H1 (cell line): ENCODE measurements at regions not wholly inside any gene's neighbourhood (a gene's known extent, or its start where the extent isn't known, plus 50 kb on each side); places are given as distances from the start of the nearest gene placed in this dataset.

Source experiments
- CTCF ChIA-PET: fragments of 300-600 bp; sonication (Branson Sonifier 250); formaldehyde crosslinking; loops from one replicate; lab custom pipeline; 2021; ENCODE audit not compliant: partially characterized antibody; lab: Charles Lee
- POLR2A ChIA-PET: fragments of 300-600 bp; sonication (Branson Sonifier 250); formaldehyde crosslinking; loops from one replicate; lab custom pipeline; 2021; ENCODE audit warnings: inconsistent platforms; ENCODE audit not compliant: partially characterized antibody; lab: Charles Lee
- DNase-seq, 2 experiments: peaks; one replicate each; pipeline versions ENCODE4 v3.0.0 to v3.0.0-alpha.2; 2010 to 2022; ENCODE audit warnings: low spot score in 2 of 2, low read depth in 1 of 2, mixed read lengths in 1 of 2
- FAIRE-seq: peaks from 2 replicates; lab custom pipeline; 2011; peaks lifted over from hg19 to GRCh38; lab: Jason Lieb, UNC
- H2AFZ ChIP-seq: 2 replicates; pipeline ENCODE4 v1.8.1; 2012; ENCODE audit warnings: low read length, inconsistent platforms
- H2AK5ac ChIP-seq: 2 replicates; pipeline ENCODE4 v1.6.1; 2013; ENCODE audit warnings: low read depth, low read length
- H2BK120ac ChIP-seq: replicated peaks from 2 replicates; pipeline ENCODE3; 2013; ENCODE audit warnings: low read depth, low read length, inconsistent platforms
- H2BK12ac ChIP-seq: 2 replicates; pipeline ENCODE4 v1.6.1; 2013; ENCODE audit warnings: low read depth, low read length
- H2BK15ac ChIP-seq: 2 replicates; pipeline ENCODE4 v1.6.1; 2013; ENCODE audit warnings: low read length
- H2BK20ac ChIP-seq: 2 replicates; pipeline ENCODE4 v1.6.1; 2013; ENCODE audit warnings: low read length
- H2BK5ac ChIP-seq: 2 replicates; pipeline ENCODE4 v1.6.1; 2013; ENCODE audit warnings: low read depth, low read length
- H3K14ac ChIP-seq: 2 replicates; pipeline ENCODE4 v1.6.1; 2013; ENCODE audit warnings: inconsistent platforms; ENCODE audit not compliant: insufficient read length
- H3K18ac ChIP-seq: 2 replicates; pipeline ENCODE4 v1.6.1; 2013; ENCODE audit warnings: low read length; ENCODE audit errors: extremely low read depth
- H3K23ac ChIP-seq: 2 replicates; pipeline ENCODE4 v1.6.1; 2013; ENCODE audit warnings: inconsistent platforms; ENCODE audit not compliant: insufficient read length
- H3K23me2 ChIP-seq: 2 replicates; pipeline ENCODE4 v1.6.1; 2013; ENCODE audit warnings: low read depth, low read length
- H3K27ac ChIP-seq: 2 replicates; pipeline ENCODE4 v1.6.1; 2011; ENCODE audit warnings: low read depth, low read length, inconsistent platforms
- H3K27me3 ChIP-seq, 4 experiments: replicated peaks in 1 of 4; 1 replicate in 1 of 4; 2 replicates in 3 of 4; pipeline versions ENCODE4 v1.6.1 to v1.8.1; 2011 to 2013; ENCODE audit warnings: low read length in 3 of 4, mild to moderate bottlenecking in 3 of 4, inconsistent platforms in 2 of 4, mixed read lengths in 2 of 4, moderate library complexity in 1 of 4; ENCODE audit not compliant: control insufficient read depth in 3 of 4, insufficient read depth in 3 of 4; ENCODE audit errors: extremely low read depth in 1 of 4
- H3K36me3 ChIP-seq, 4 experiments: 2 replicates each; pipeline versions ENCODE4 v1.6.1 to v1.8.1; 2011 to 2013; ENCODE audit warnings: mild to moderate bottlenecking in 4 of 4, low read length in 3 of 4, moderate library complexity in 2 of 4, control low read depth in 1 of 4, inconsistent platforms in 1 of 4; ENCODE audit not compliant: insufficient read depth in 4 of 4, control insufficient read depth in 2 of 4
- H3K4ac ChIP-seq: replicated peaks from 2 replicates; pipeline ENCODE3; 2013; ENCODE audit warnings: low read length, low read depth, mixed read lengths, inconsistent platforms; ENCODE audit not compliant: insufficient read length
- H3K4me1 ChIP-seq, 4 experiments: replicated peaks in 1 of 4; 1 replicate in 1 of 4; 2 replicates in 3 of 4; pipeline versions ENCODE4 v1.6.1 to v1.8.1; 2011 to 2013; ENCODE audit warnings: low read length in 3 of 4, inconsistent platforms in 2 of 4, mixed read lengths in 1 of 4; ENCODE audit not compliant: insufficient read depth in 4 of 4, control insufficient read depth in 3 of 4
- H3K4me2 ChIP-seq, 2 experiments: 2 replicates each; pipeline versions ENCODE4 v1.6.1 to v1.8.1; 2011 to 2013; ENCODE audit warnings: low read depth in 2 of 2, low read length in 2 of 2, control low read depth in 1 of 2, inconsistent platforms in 1 of 2, mild to moderate bottlenecking in 1 of 2; ENCODE audit not compliant: insufficient read depth in 1 of 2
- H3K4me3 ChIP-seq, 4 experiments: fragments of 200-600, 300-600 bp in 1 of 4; sonication (generic), shearing (Covaris generic), sonication (Bioruptor Twin) in 1 of 4; 2 replicates each; pipeline versions ENCODE4 v1.5.1 to v1.8.1; 2011 to 2016; ENCODE audit warnings: low read length in 4 of 4, low read depth in 3 of 4, control low read depth in 2 of 4, inconsistent platforms in 2 of 4, mild to moderate bottlenecking in 2 of 4, mixed read lengths in 1 of 4, moderate library complexity in 1 of 4; ENCODE audit not compliant: insufficient read depth in 2 of 4; ENCODE audit errors: extremely low read depth in 1 of 4
- H3K56ac ChIP-seq: replicated peaks from 2 replicates; pipeline ENCODE3; 2013; ENCODE audit warnings: low read depth, mild to moderate bottlenecking, mixed read lengths, low read length, inconsistent platforms; ENCODE audit not compliant: insufficient read length
- H3K79me1 ChIP-seq: 2 replicates; pipeline ENCODE4 v1.6.1; 2013; ENCODE audit warnings: low read depth, low read length, control low read depth
- H3K79me2 ChIP-seq, 2 experiments: 2 replicates each; pipeline versions ENCODE4 v1.6.1 to v1.8.1; 2012 to 2013; ENCODE audit warnings: low read length in 2 of 2, mild to moderate bottlenecking in 2 of 2, inconsistent platforms in 1 of 2; ENCODE audit not compliant: insufficient read depth in 2 of 2, control insufficient read depth in 1 of 2
- H3K9ac ChIP-seq, 4 experiments: replicated peaks in 1 of 4; 1 replicate in 1 of 4; 2 replicates in 3 of 4; pipeline versions ENCODE4 v1.6.1 to v1.8.1; 2011 to 2013; ENCODE audit warnings: low read depth in 3 of 4, low read length in 3 of 4, control low read depth in 2 of 4, mild to moderate bottlenecking in 2 of 4, moderate library complexity in 2 of 4, inconsistent platforms in 1 of 4; ENCODE audit errors: extremely low read depth in 1 of 4
- H3K9me3 ChIP-seq, 2 experiments: 2 replicates each; pipeline versions ENCODE4 v1.6.1 to v1.8.1; 2012 to 2013; ENCODE audit warnings: mild to moderate bottlenecking in 2 of 2, moderate library complexity in 2 of 2, control low read depth in 1 of 2, inconsistent platforms in 1 of 2, low read depth in 1 of 2, low read length in 1 of 2, mixed read lengths in 1 of 2; ENCODE audit not compliant: insufficient read depth in 2 of 2
- H4K20me1 ChIP-seq, 2 experiments: replicated peaks in 1 of 2; 2 replicates each; pipeline versions ENCODE3 to v1.8.1; 2011 to 2013; ENCODE audit warnings: inconsistent platforms in 2 of 2, low read length in 2 of 2, mild to moderate bottlenecking in 1 of 2; ENCODE audit not compliant: insufficient read depth in 2 of 2, control insufficient read depth in 1 of 2
- H4K5ac ChIP-seq: 2 replicates; pipeline ENCODE4 v1.6.1; 2013; ENCODE audit warnings: low read length, low read depth, mixed read lengths, inconsistent platforms; ENCODE audit not compliant: insufficient read length
- H4K8ac ChIP-seq: 2 replicates; pipeline ENCODE4 v1.8.0; 2013; ENCODE audit warnings: mild to moderate bottlenecking, moderate library complexity, low read length, inconsistent platforms; ENCODE audit not compliant: insufficient read depth; ENCODE audit errors: extremely low read depth
- H4K91ac ChIP-seq: replicated peaks from 2 replicates; pipeline ENCODE3; 2013; ENCODE audit warnings: low read length, mixed read lengths, inconsistent platforms; ENCODE audit not compliant: insufficient read length
- BACH1 ChIP-seq: IDR thresholded peaks from 2 replicates; pipeline ENCODE4 v1.6.1; 2012; ENCODE audit warnings: low read length, improper control_type of control experiment
- BRCA1 ChIP-seq: IDR thresholded peaks from 2 replicates; pipeline ENCODE4 v1.6.1; 2012; ENCODE audit warnings: low read depth, low read length, improper control_type of control experiment
- CEBPB ChIP-seq: IDR thresholded peaks from 2 replicates; pipeline ENCODE4 v1.6.1; 2012; ENCODE audit warnings: low read depth, low read length
- EP300 ChIP-seq, 2 experiments: IDR thresholded peaks; 1 replicate in 1 of 2; 2 replicates in 1 of 2; pipeline ENCODE4 v1.6.1; 2011 to 2012; ENCODE audit warnings: low read depth in 2 of 2, low read length in 2 of 2, mild to moderate bottlenecking in 2 of 2, borderline replicate concordance in 1 of 2, inconsistent platforms in 1 of 2, moderate library complexity in 1 of 2
- KDM4A ChIP-seq: IDR thresholded peaks from one replicate; pipeline ENCODE4 v1.7.1; 2012; ENCODE audit warnings: low read depth, mild to moderate bottlenecking, moderate library complexity, low read length, inconsistent platforms; ENCODE audit not compliant: severe bottlenecking
- MAFK ChIP-seq: IDR thresholded peaks from 2 replicates; pipeline ENCODE4 v1.6.1; 2012; ENCODE audit warnings: low read depth, mild to moderate bottlenecking, improper control_type of control experiment, low read length
- NANOG ChIP-seq: IDR thresholded peaks from 2 replicates; pipeline ENCODE4 v1.6.1; 2011; ENCODE audit warnings: low read length, low read depth, mild to moderate bottlenecking, inconsistent platforms; ENCODE audit not compliant: insufficient read depth, poor library complexity, severe bottlenecking
- NRF1 ChIP-seq: IDR thresholded peaks from 2 replicates; pipeline ENCODE4 v1.6.1; 2011; ENCODE audit warnings: mild to moderate bottlenecking, low read depth, low read length, improper control_type of control experiment
- POLR2AphosphoS5 ChIP-seq: IDR thresholded peaks from 2 replicates; pipeline ENCODE4 v1.6.1; 2011; ENCODE audit warnings: low read depth, low read length
- RBBP5 ChIP-seq: IDR thresholded peaks from 2 replicates; pipeline ENCODE4 v1.7.1; 2012; ENCODE audit warnings: low read depth, mild to moderate bottlenecking, inconsistent platforms, low read length, moderate library complexity, borderline replicate concordance
- TBP ChIP-seq: IDR thresholded peaks from 2 replicates; pipeline ENCODE4 v1.6.1; 2011; ENCODE audit warnings: low read depth, low read length, improper control_type of control experiment
- WGBS, 2 experiments: shearing (Covaris generic) in 1 of 2; methylation state at CpG; one replicate each; pipeline versions ENCODE4 v1.1.6 to v1.1.7; 2013 to 2015; ENCODE audit warnings: low lambda C conversion rate in 2 of 2, mixed read lengths in 2 of 2, inconsistent platforms in 1 of 2, low coverage in 1 of 2, missing lambda C conversion rate in 1 of 2; ENCODE audit not compliant: insufficient replicate concordance in 2 of 2, insufficient coverage in 1 of 2, insufficient read length in 1 of 2; ENCODE audit errors: extremely low coverage in 1 of 2, missing lambda C conversion rate in 1 of 2; 5-methylcytosine and 5-hydroxymethylcytosine counted together
- TF ChIP-seq, protein P1 (sequence below): IDR thresholded peaks from 2 replicates; pipeline ENCODE4 v1.6.1; 2012; ENCODE audit warnings: inconsistent platforms

DNA sequence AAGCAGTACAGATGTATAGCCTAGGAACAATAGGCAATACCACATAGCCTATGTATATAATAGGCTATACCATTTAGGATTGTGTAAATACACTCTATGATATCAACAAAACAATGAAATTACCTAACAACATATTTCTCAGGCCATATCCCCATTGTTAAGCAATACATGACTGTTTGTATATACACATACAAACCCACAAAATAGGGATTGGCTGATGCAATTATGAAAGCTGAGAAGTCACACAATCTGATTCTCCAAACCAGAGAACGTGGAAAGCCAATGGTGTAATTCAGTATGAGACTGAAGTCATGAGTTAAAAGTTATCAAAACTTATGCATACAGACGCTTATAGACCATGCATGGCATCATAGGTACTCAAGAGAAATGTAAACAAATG is 700.1 kb upstream of the RAG2 start:
- POLR2A ChIA-PET: no interaction called here
- H3K4me1 ChIP-seq: no peaks in the 10 kb centered on the region
- no peak overlapping the region for H3K9ac ChIP-seq

More for the DNA sequence above, 700.1 kb upstream of the RAG2 start:
- FAIRE-seq: no peak
- Histone ChIP-seq H3K79me2 (no peaks in the 10 kb centered on the region), H4K20me1 (no peaks in the 10 kb centered on the region), H3K27ac (no peak overlapping the region), H3K14ac (no peak overlapping the region), H3K9me3 (peaks cover 7 to 13% of the 10 kb centered on the region in 2 experiments; a peak in 2 of 4 replicates), H3K79me1 (no peaks in the 10 kb centered on the region), H2BK20ac (no peak overlapping the region), H4K8ac (no peak overlapping the region), H2BK15ac (no peak overlapping the region), H2BK12ac (no peak overlapping the region), H4K91ac (no peak overlapping the region), H3K27me3 (no peaks in the 10 kb centered on the region), H2AK5ac (no peak overlapping the region), H3K36me3 (no peaks in the 10 kb centered on the region), H3K4me2 (no peak overlapping the region), H4K5ac (no peak overlapping the region), H3K23ac (no peak overlapping the region), H2BK120ac (no peak overlapping the region), H3K23me2 (no peaks in the 10 kb centered on the region), H2AFZ (no peak overlapping the region), H3K4ac (no peak overlapping the region), H2BK5ac (no peak overlapping the region), H3K18ac (no peak overlapping the region), H3K56ac (no peak overlapping the region), H3K4me3 (no peak overlapping the region)
- no peak for DNase-seq
- 89% methylated on average over 2 of the region's 2 CpGs; no CpG with 5 or more reads in 1 of the 2 experiments for WGBS, 2 experiments
- TF ChIP-seq MAFK (no peak), NRF1 (no peak), EP300 (IDR thresholded peaks at IDR 0.05; ENCODE audit: borderline replicate concordance in 1 of 2, low read depth in 2 of 2, low read length in 2 of 2) (no peak), NANOG (no peak), KDM4A (no peak), BRCA1 (no peak), POLR2AphosphoS5 (no peak), CEBPB (no peak), RBBP5 (no peak), BACH1 (no peak), TBP (no peak)
- TF ChIP-seq, protein P1, sequence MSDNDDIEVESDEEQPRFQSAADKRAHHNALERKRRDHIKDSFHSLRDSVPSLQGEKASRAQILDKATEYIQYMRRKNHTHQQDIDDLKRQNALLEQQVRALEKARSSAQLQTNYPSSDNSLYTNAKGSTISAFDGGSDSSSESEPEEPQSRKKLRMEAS: no peak
- CTCF ChIA-PET: no interaction called here
